ENCODE measurements at regions not wholly inside any gene's neighbourhood (a gene's known extent, or its start where the extent isn't known, plus 50 kb on each side); places are given as distances from the start of the nearest gene placed in this dataset.

GRCh38 chr13:63389756-63390155 lies 1974.1 kb upstream of the PCDH20 start:
- TF ChIP-seq CTCF (IDR thresholded peaks at IDR 0.05; ENCODE audit: low read depth, low read length) (no peak), EZH2phosphoT487 (IDR thresholded peaks at IDR 0.05; ENCODE audit: low read depth) (no peak)
